WTC11 (cell line): ENCODE measurements at regions not wholly inside any gene's neighbourhood (a gene's known extent, or its start where the extent isn't known, plus 50 kb on each side); places are given as distances from the start of the nearest gene placed in this dataset.

Experiments
- FOXJ3 ChIP-seq: sonication (generic); formaldehyde crosslinking; IDR thresholded peaks from 2 replicates; pipeline ENCODE4 v1.9.0; 2021; ENCODE audit warnings: missing genetic modification reagents, mild to moderate bottlenecking, borderline replicate concordance
- JUN ChIP-seq: sonication (generic); formaldehyde crosslinking; IDR thresholded peaks from 2 replicates; pipeline ENCODE4 v1.8.0; 2023; ENCODE audit warnings: mild to moderate bottlenecking, missing genetic modification reagents
- SMAD3 ChIP-seq: sonication (generic); formaldehyde crosslinking; IDR thresholded peaks from 2 replicates; pipeline ENCODE4 v1.8.0; 2022; ENCODE audit warnings: missing genetic modification reagents, mild to moderate bottlenecking, borderline replicate concordance
- SMAD4 ChIP-seq: sonication (generic); formaldehyde crosslinking; IDR thresholded peaks from 2 replicates; pipeline ENCODE4 v1.8.0; 2022; ENCODE audit warnings: mild to moderate bottlenecking, missing genetic modification reagents
- ZNF121 ChIP-seq: sonication (generic); formaldehyde crosslinking; IDR thresholded peaks from 2 replicates; pipeline ENCODE4 v1.8.0; 2023; ENCODE audit warnings: missing genetic modification reagents
- ZNF423 ChIP-seq: fragments of 250-450 bp; sonication (Bioruptor Pico); IDR thresholded peaks from 2 replicates; pipeline ENCODE4 v2.1.2; 2022; ENCODE audit warnings: mild to moderate bottlenecking, moderate library complexity
- TF ChIP-seq, protein P1 (sequence below): fragments of 200-600 bp; IDR thresholded peaks from 2 replicates; pipeline ENCODE4 v1.8.0; 2022; ENCODE audit warnings: antibody characterized with exemption
- TF ChIP-seq, protein P2 (sequence below): sonication (generic); formaldehyde crosslinking; IDR thresholded peaks from 2 replicates; pipeline ENCODE4 v1.8.1; 2022; ENCODE audit warnings: mild to moderate bottlenecking, missing genetic modification reagents, moderate library complexity, borderline replicate concordance
- TF ChIP-seq, protein P3 (sequence below): sonication (generic); formaldehyde crosslinking; IDR thresholded peaks from 2 replicates; pipeline ENCODE4 v1.8.1; 2023; ENCODE audit warnings: mild to moderate bottlenecking, missing genetic modification reagents, borderline replicate concordance
- TF ChIP-seq, protein P4 (sequence below): sonication (generic); formaldehyde crosslinking; IDR thresholded peaks from 2 replicates; pipeline ENCODE4 v1.8.0; 2022; ENCODE audit warnings: mild to moderate bottlenecking, missing genetic modification reagents

DNA sequence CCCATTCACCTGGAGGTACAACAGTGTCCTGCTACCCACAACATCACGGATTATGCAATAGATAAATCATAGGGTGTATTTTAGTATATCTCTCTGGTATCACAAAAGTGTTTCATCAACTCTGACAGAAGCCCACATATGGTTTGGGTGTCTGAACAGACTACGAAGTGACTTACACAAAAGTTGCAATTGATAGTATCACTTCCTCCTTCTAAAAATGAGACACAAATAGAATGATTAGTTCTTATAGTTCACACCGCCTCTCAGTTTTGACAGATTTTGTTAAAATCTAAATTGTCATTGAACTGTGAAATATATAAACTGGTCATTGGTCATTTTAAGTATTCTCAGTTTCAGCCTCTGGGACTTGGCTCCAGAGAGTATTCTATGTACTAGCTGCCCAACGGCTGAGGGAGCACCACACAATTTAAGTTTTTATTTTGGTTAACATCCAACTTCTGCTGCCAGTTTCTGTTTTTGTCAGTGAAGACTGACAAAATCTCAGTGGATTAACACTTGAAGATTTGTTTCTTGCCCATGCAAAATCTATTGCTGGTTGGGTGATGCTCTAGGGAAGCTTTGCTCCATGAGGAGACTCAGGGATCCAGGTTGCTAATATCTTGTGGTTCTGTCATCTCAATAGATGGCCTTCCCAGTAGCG, 113.8 kb upstream of the PUDP start:
- TF ChIP-seq, protein P1, sequence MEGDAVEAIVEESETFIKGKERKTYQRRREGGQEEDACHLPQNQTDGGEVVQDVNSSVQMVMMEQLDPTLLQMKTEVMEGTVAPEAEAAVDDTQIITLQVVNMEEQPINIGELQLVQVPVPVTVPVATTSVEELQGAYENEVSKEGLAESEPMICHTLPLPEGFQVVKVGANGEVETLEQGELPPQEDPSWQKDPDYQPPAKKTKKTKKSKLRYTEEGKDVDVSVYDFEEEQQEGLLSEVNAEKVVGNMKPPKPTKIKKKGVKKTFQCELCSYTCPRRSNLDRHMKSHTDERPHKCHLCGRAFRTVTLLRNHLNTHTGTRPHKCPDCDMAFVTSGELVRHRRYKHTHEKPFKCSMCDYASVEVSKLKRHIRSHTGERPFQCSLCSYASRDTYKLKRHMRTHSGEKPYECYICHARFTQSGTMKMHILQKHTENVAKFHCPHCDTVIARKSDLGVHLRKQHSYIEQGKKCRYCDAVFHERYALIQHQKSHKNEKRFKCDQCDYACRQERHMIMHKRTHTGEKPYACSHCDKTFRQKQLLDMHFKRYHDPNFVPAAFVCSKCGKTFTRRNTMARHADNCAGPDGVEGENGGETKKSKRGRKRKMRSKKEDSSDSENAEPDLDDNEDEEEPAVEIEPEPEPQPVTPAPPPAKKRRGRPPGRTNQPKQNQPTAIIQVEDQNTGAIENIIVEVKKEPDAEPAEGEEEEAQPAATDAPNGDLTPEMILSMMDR = no peak
- TF ChIP-seq, protein P2, sequence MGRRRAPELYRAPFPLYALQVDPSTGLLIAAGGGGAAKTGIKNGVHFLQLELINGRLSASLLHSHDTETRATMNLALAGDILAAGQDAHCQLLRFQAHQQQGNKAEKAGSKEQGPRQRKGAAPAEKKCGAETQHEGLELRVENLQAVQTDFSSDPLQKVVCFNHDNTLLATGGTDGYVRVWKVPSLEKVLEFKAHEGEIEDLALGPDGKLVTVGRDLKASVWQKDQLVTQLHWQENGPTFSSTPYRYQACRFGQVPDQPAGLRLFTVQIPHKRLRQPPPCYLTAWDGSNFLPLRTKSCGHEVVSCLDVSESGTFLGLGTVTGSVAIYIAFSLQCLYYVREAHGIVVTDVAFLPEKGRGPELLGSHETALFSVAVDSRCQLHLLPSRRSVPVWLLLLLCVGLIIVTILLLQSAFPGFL = no peak
- TF ChIP-seq FOXJ3 (CRISPR knock-in tag) = no peak
- no peak for TF ChIP-seq ZNF423 (CRISPR knock-in tag)
- TF ChIP-seq, protein P3, sequence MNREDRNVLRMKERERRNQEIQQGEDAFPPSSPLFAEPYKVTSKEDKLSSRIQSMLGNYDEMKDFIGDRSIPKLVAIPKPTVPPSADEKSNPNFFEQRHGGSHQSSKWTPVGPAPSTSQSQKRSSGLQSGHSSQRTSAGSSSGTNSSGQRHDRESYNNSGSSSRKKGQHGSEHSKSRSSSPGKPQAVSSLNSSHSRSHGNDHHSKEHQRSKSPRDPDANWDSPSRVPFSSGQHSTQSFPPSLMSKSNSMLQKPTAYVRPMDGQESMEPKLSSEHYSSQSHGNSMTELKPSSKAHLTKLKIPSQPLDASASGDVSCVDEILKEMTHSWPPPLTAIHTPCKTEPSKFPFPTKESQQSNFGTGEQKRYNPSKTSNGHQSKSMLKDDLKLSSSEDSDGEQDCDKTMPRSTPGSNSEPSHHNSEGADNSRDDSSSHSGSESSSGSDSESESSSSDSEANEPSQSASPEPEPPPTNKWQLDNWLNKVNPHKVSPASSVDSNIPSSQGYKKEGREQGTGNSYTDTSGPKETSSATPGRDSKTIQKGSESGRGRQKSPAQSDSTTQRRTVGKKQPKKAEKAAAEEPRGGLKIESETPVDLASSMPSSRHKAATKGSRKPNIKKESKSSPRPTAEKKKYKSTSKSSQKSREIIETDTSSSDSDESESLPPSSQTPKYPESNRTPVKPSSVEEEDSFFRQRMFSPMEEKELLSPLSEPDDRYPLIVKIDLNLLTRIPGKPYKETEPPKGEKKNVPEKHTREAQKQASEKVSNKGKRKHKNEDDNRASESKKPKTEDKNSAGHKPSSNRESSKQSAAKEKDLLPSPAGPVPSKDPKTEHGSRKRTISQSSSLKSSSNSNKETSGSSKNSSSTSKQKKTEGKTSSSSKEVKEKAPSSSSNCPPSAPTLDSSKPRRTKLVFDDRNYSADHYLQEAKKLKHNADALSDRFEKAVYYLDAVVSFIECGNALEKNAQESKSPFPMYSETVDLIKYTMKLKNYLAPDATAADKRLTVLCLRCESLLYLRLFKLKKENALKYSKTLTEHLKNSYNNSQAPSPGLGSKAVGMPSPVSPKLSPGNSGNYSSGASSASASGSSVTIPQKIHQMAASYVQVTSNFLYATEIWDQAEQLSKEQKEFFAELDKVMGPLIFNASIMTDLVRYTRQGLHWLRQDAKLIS (CRISPR knock-in tag) = no peak
- no peak for TF ChIP-seq SMAD4 (CRISPR knock-in tag)
- no peak for TF ChIP-seq SMAD3 (CRISPR knock-in tag)
- TF ChIP-seq, protein P4, sequence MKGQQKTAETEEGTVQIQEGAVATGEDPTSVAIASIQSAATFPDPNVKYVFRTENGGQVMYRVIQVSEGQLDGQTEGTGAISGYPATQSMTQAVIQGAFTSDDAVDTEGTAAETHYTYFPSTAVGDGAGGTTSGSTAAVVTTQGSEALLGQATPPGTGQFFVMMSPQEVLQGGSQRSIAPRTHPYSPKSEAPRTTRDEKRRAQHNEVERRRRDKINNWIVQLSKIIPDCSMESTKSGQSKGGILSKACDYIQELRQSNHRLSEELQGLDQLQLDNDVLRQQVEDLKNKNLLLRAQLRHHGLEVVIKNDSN (CRISPR knock-in tag) = no peak
- no peak for TF ChIP-seq ZNF121
- no peak for TF ChIP-seq JUN (CRISPR knock-in tag)
